Right lobe of liver (tissue), 4 donors: ENCODE measurements at regions not wholly inside any gene's neighbourhood (a gene's known extent, or its start where the extent isn't known, plus 50 kb on each side); places are given as distances from the start of the nearest gene placed in this dataset.

Experiments used
- POLR2A ChIP-seq: fragments of 450-650 bp; IDR thresholded peaks from one replicate; pipeline ENCODE4 v1.6.1; 2017; ENCODE audit warnings: antibody characterized with exemption, mild to moderate bottlenecking
- TF ChIP-seq, protein P1 (sequence below), 4 donors: fragments of 200-600 bp in 3 of 4; fragments of 450-650 bp in 1 of 4; IDR thresholded peaks; one replicate each; pipeline versions ENCODE4 v1.5.1 to v1.8.0; 2016 to 2022; ENCODE audit warnings: antibody characterized with exemption in 4 of 4, mild to moderate bottlenecking in 2 of 4
- donor health status: DM: no; HTN: no; CAD: no.
- donor health status: DM: no; HTN: no; CAD: no.
- donor health status: DM: no; HTN: yes; CAD: no.

DNA sequence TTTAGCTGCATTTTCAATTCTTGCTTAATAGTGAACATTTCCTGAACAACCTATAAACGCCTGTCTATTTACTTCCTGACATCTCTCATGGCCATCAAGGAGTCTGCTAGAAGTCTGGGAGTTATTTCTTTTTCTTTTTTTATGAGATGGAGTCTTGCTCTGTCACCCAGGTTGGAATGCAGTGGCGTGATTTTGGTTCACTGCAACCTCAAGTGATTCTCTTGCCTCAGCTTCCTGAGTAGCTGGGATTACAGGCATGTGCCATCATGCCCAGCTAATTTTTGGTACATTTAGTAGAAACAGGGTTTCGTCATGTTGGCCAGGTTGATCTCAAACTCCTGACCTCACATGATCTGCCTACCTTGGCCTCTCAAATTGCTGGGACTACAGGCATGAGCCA lies 217.6 kb upstream of the USP9Y start:
- TF ChIP-seq, protein P1, sequence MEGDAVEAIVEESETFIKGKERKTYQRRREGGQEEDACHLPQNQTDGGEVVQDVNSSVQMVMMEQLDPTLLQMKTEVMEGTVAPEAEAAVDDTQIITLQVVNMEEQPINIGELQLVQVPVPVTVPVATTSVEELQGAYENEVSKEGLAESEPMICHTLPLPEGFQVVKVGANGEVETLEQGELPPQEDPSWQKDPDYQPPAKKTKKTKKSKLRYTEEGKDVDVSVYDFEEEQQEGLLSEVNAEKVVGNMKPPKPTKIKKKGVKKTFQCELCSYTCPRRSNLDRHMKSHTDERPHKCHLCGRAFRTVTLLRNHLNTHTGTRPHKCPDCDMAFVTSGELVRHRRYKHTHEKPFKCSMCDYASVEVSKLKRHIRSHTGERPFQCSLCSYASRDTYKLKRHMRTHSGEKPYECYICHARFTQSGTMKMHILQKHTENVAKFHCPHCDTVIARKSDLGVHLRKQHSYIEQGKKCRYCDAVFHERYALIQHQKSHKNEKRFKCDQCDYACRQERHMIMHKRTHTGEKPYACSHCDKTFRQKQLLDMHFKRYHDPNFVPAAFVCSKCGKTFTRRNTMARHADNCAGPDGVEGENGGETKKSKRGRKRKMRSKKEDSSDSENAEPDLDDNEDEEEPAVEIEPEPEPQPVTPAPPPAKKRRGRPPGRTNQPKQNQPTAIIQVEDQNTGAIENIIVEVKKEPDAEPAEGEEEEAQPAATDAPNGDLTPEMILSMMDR (IDR thresholded peaks at IDR 0.05): no peak
- TF ChIP-seq POLR2A: no peak
